ENCODE measurements at regions not wholly inside any gene's neighbourhood (a gene's known extent, or its start where the extent isn't known, plus 50 kb on each side); places are given as distances from the start of the nearest gene placed in this dataset.

GRCh38 chr1:69076631-69077030 lies 491.1 kb upstream of the LRRC7 start:
- TF ChIP-seq GABPA (IDR thresholded peaks at IDR 0.05; ENCODE audit: low read depth) (no peak), CTCF (IDR thresholded peaks at IDR 0.05; ENCODE audit: insufficient read depth, low read length) (no peak), POLR2AphosphoS5 (IDR thresholded peaks at IDR 0.05; ENCODE audit: low read depth) (no peak), REST (IDR thresholded peaks at IDR 0.05; ENCODE audit: insufficient replicate concordance, low read depth) (no peak)

Data from HL-60 (cell line).